ENCODE measurements at regions not wholly inside any gene's neighbourhood (a gene's known extent, or its start where the extent isn't known, plus 50 kb on each side); places are given as distances from the start of the nearest gene placed in this dataset.

GRCh38 chr6:23277521-23278179 lies 708.3 kb downstream of the HDGFL1 start:
- TF ChIP-seq ZNF514 (tag by site-specific recombination; IDR thresholded peaks at IDR 0.05), result no peak
- TF ChIP-seq BCL6B (tag by site-specific recombination; IDR thresholded peaks at IDR 0.05), result no peak
- TF ChIP-seq ZNF214 (tag by site-specific recombination; IDR thresholded peaks at IDR 0.05; ENCODE audit: borderline replicate concordance), result no peak
- no peak for TF ChIP-seq ZNF501 (tag by site-specific recombination; IDR thresholded peaks at IDR 0.05)
- no peak for TF ChIP-seq ZNF157 (tag by site-specific recombination; IDR thresholded peaks at IDR 0.05)
- TF ChIP-seq ZNF621 (tag by site-specific recombination; IDR thresholded peaks at IDR 0.05), result no peak
- TF ChIP-seq TRIM28 (IDR thresholded peaks at IDR 0.05; ENCODE audit: borderline replicate concordance, low read length), result no peak
- TF ChIP-seq ZNF670 (tag by site-specific recombination; IDR thresholded peaks at IDR 0.05; ENCODE audit: low read depth), result no peak
- POLR2A ChIA-PET, result no interaction called here
- CTCF ChIA-PET, result interaction anchor here (0.5 kb wide), 1 partner anchor 940 kb away, joined by 3 read pairs; no protein-coding TSS in a partner anchor
- Histone ChIP-seq H3K4me3 (ENCODE audit: low read depth, low read length) (no peak overlapping the region), H3K27ac (ENCODE audit: extremely low read depth, low read depth, low read length) (no peak overlapping the region), H3K4me1 (ENCODE audit: control insufficient read depth, insufficient read depth, low read length) (no peaks in the 10 kb centered on the region), H3K36me3 (ENCODE audit: control insufficient read depth in 2 of 2, insufficient read depth in 1 of 2, low read length in 2 of 2) (no peaks in the 10 kb centered on the region), H3K9me3 (ENCODE audit: control insufficient read depth, insufficient read depth, low read depth, low read length) (no peaks in the 10 kb centered on the region)

GRCh38 chr6:23278180-23278532 lies 708.8 kb downstream of the HDGFL1 start:
- no peaks in the 10 kb centered on the region for H3K4me1 ChIP-seq (ENCODE audit: control insufficient read depth, insufficient read depth, low read length)
- no peak overlapping the region for H3K4me3 ChIP-seq (ENCODE audit: low read depth, low read length)
- ChIA-PET CTCF (no interaction called here), POLR2A (no interaction called here)
- no peaks in the 10 kb centered on the region for H3K9me3 ChIP-seq (ENCODE audit: control insufficient read depth, insufficient read depth, low read depth, low read length)
- no peak overlapping the region for H3K27ac ChIP-seq (ENCODE audit: extremely low read depth, low read depth, low read length)
- no peaks in the 10 kb centered on the region for H3K36me3 ChIP-seq (ENCODE audit: control insufficient read depth in 2 of 2, insufficient read depth in 1 of 2, low read length in 2 of 2)
- TF ChIP-seq FEZF1 (tag by site-specific recombination; IDR thresholded peaks at IDR 0.05), result no peak
- TF ChIP-seq SETDB1 (IDR thresholded peaks at IDR 0.05; ENCODE audit: insufficient read length, low read length), result no peak
- no peak for TF ChIP-seq KLF10 (tag by site-specific recombination; IDR thresholded peaks at IDR 0.05)
- no peak for TF ChIP-seq ZNF621 (tag by site-specific recombination; IDR thresholded peaks at IDR 0.05)
- no peak for TF ChIP-seq ZNF292 (tag by site-specific recombination; IDR thresholded peaks at IDR 0.05; ENCODE audit: borderline replicate concordance, low read depth)

GRCh38 chr6:23280437-23280836 lies 711.1 kb downstream of the HDGFL1 start:
- Histone ChIP-seq H3K36me3 (ENCODE audit: control insufficient read depth in 2 of 2, insufficient read depth in 1 of 2, low read length in 2 of 2) (no peaks in the 10 kb centered on the region), H3K4me1 (ENCODE audit: control insufficient read depth, insufficient read depth, low read length) (no peaks in the 10 kb centered on the region), H3K27ac (ENCODE audit: extremely low read depth, low read depth, low read length) (no peak overlapping the region), H3K9me3 (ENCODE audit: control insufficient read depth, insufficient read depth, low read depth, low read length) (no peaks in the 10 kb centered on the region), H3K4me3 (ENCODE audit: low read depth, low read length) (no peak overlapping the region)
- TF ChIP-seq ZNF133 (tag by site-specific recombination; IDR thresholded peaks at IDR 0.05) (no peak), ZNF514 (tag by site-specific recombination; IDR thresholded peaks at IDR 0.05) (no peak), ZBTB49 (tag by site-specific recombination; IDR thresholded peaks at IDR 0.05; ENCODE audit: low read depth) (no peak), ZIC2 (tag by site-specific recombination; IDR thresholded peaks at IDR 0.05) (no peak), ZBTB11 (tag by site-specific recombination; conservative IDR thresholded peaks at IDR 0.05; ENCODE audit: low read depth) (no peak), ZFHX2 (tag by site-specific recombination; conservative IDR thresholded peaks at IDR 0.05) (no peak)
- ChIA-PET POLR2A (no interaction called here), CTCF (no interaction called here)
